Activated T-helper 1 cell treated with anti-CD3 and anti-CD28 coated beads, Interleukin-2, amount 50 U/mL, for 16 hours (primary cell): ENCODE measurements at regions not wholly inside any gene's neighbourhood (a gene's known extent, or its start where the extent isn't known, plus 50 kb on each side); places are given as distances from the start of the nearest gene placed in this dataset.
"Not testable (repeated sequence)": the region's sequence is repeated elsewhere in the genome, so short reads cannot be mapped to it uniquely, and the experiment has no call there.

Source experiments
- DNase-seq, 2 donors: peaks; one replicate each; pipeline ENCODE4 v3.0.0-alpha.2; 2020; ENCODE audit warnings: low read depth in 1 of 2, low spot score in 1 of 2

DNA sequence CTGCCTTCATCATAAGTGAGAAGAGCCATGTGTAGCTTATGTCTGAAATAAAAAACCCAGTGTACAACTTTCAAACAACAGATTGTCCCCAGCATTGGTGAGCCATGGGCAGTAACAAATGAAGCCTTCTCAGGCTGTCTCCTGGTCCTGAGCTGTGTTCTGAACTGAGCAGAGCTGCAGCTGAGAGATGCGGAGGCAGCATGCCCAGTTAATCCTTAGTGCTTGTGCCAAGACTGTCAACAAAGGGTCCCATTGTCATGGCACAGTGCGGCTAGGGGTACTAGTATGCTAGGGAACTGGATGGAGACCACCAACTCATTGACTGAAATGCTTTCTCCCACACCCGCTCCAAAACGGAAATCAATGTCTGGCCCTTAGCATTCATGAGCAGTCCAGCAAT is 154.3 kb downstream of the RMST start:
- no peak for DNase-seq

DNA sequence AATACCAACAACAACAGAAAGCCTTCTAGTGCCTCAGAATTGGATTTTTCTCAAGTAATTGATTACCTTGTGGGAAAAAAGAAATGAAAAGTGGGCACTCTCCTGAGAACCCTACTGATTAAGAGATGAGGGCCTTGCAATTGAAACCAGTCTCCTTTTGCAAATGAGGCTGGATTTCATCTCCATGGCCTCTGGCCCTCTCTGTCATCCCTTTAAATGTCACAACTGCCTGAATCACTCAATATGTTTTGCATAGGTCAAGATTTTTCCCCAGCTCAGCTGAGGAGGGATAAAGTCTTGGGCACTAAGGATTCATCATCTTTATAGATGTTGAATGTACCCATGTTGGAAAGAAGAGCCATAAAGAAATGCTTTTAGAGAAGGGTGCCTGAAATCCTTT is 166.4 kb downstream of the RMST start:
- DNase-seq, result no peak

DNA sequence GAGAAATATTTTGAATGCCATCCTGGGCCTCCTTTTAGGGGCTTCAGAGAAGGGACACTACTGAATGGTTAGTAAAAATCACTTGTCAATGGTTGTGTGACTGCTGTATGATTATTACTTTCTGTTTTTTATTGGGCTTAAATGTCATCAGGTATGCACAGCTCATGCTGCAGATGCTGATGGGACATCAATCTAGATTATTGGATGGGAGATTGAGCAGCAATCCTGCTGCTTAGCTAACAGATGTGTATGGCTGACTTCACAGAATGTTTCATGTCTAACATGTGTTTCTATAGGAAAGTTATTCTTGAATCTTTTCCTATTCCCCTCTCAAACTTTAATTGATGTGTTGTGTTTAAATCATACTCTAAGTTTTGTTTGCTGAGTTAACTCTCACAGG is 166.8 kb downstream of the RMST start:
- DNase-seq, result no peak

DNA sequence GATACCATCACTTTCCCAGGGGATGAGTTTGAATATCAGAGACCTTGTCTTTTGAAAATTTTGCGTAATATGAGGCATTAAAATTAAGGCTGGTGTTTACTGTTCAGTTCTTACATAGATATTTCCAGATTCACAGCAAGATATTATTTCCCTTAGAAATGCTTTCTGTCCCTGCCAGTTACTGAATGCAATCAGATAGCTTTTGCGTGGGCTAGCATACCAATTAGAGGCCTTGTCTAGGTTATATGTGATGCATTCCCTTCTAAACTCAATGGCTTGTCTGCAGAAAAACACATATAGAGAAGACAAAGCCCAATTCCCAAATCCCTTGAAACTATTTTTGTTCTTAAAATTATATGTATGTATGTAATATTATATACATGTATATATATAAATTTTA is 167.8 kb downstream of the RMST start:
- no peak for DNase-seq

- DNase-seq, result no peak
Measured at GRCh38 chr12:97630875-97631274, 168.3 kb downstream of the RMST start.

- no peak for DNase-seq
Measured at GRCh38 chr12:97637770-97638169, 175.2 kb downstream of the RMST start.

DNA sequence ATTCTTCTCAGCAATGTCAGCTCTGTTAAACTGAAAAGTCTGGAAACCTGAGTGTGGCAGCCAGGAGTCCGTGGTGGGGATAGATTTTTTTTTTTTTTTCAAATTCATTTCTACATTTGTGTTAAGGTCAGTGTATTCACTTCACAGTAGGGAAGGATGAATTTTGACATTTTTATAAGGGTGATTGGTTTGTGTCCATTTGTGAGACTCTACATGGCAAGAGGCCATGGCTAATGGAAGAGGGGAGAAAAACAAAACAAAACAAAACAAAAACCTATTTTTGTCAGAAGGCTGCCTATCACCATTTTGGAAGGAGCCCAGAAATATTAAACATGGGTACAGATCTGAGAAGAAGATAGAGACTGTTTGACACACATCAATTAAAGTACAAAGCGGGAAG is 176.1 kb downstream of the RMST start:
- DNase-seq, result no peak

GRCh38 chr12:97639702-97640101 is 177.1 kb downstream of the RMST start:
- DNase-seq, result no peak

GRCh38 chr12:97640826-97641225 is 178.2 kb downstream of the RMST start:
- no peak for DNase-seq

- no peak for DNase-seq
Measured at GRCh38 chr12:97642911-97643310, 180.3 kb downstream of the RMST start.

GRCh38 chr12:97643924-97644323 is 181.3 kb downstream of the RMST start:
- DNase-seq, result no peak

DNA sequence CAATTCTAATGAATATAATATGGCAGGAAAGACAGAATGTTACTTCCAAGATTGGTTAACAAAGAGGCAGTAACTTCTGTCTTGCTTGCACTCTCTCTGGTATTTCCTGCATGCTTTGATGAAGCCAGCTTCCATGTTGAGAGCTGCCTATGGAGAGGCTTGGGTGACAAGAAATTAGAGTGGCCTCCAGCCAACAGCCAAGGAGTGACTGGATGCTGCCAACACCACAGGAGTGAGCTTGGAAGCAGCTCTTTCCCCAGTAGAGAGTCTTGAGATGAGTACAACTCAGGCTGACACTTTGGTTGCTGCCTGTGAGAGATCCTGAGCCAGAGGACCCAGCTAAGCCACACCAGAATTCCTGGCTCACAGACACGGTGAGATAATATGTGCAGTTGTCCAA is 183.1 kb downstream of the RMST start:
- no peak for DNase-seq

DNA sequence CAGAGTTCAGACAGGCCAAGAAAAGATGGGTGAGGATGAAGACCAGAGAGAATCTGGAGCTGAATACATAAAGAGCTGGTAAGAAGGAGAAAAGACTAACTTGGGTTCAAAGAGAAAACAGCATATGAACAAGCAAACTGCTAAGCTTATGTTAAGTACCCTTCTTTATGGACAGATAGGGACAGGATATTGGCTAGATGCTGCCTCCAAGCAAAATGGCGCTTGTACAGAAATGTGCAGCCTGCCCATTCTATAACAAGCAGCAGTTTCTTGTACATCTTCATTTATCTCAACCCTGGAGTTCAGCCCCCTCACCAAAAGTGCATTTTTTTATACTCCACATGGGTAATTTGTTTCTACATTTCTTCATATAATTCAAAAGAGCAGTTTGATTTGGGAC is 184.5 kb downstream of the RMST start:
- DNase-seq, result no peak

GRCh38 chr12:97650242-97650641 is 187.6 kb downstream of the RMST start:
- no peak for DNase-seq

- DNase-seq, result not testable (repeated sequence)
Measured at GRCh38 chr12:97656548-97656947, 193.9 kb downstream of the RMST start.

DNA sequence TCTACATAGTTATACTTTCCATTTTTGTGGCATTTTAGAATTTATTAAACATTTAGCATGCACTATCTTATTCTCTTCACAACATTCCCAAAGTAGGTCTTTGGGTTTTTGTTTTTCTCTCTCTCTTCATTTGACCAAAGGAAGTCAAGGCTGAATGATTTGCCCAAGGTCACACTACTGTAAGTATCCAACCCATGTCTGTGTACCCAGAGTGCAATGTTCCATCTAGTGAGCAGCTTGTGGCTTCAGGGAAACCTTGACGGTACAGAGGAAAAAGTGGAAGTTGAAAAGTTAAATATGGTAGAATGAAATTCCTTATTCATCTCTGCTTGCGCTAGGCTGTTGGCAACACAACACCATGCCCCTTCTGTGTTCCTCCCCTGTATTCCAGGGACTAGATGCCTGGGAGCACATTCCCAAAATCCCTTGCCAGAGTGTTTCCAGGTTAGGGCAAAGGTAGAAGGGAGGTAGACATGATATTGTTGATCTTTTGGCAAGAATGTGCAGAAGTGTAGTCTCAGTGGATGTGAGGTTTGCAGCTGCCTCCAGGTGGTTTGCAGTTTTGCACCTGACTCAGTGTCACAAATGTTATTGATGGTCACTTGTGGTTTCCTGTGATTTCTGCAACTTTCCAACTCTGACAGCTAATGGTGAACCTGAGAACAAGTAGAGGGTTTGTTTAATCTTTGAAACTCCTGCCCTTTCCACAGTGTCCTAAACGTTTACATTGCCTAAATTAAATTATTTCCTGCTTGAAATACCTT is 196.7 kb downstream of the RMST start:
- no peak for DNase-seq

DNA sequence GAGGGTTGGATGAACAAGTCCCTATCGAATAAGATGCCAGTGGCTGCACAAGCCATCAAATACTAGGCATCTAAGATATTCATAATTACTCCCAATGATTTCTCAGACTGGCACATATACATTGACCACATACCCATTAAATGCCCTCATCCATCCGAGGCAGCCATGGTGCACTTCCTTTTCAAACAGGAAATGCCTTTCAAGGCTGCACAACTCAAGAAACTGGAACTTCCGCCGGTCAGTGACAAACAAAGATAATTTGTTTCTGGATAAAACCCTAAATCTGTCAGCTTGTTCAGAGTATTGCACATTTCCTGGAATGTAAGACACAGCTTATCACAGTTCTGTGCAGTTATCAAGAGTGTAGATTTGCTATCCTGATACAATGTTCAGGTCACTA is 203.7 kb downstream of the RMST start:
- DNase-seq, result no peak

- DNase-seq, result no peak
Measured at GRCh38 chr12:97672870-97673269, 210.3 kb downstream of the RMST start.

GRCh38 chr12:97680751-97681150 is 218.1 kb downstream of the RMST start:
- no peak for DNase-seq

DNA sequence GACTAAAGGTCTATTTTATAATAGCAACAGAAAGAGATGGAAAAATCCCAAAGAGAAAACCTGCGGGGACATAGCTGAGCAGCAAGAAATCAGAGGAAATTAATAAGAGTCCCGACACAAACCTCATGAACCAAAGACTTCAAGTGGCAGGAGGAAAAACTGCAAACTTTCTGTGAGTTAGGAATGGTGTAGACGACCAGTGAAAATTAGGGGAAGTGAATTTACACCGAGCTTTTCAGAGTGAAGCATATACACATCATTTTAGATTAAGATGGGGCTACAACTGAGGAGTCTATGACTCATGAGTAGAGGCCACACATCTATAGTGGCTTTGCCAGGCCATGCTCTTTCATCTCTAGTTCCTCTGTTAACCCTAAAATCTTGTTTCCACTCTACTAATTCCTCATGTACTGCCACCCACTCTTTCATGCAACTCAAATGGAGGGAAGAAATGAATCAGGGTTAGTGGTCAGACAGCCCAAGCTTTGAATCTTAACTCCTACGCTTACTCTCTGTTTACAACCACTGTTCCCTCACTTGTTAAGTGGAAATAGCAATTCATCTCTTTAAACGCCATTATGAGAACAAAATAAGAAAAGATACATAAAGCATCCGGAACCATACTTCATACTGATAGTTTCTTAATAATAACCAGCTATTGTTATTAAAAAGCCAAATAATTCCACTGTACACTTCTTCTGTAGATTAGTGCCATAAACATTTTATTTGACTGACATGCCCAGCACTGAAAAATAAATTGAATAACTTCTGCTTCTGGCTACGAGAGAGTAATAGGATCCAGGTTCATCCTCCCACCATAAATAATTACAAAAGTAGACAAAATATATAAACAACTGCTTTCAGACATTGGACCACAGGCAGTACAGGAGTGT is 219.3 kb downstream of the RMST start:
- DNase-seq, result no peak

DNA sequence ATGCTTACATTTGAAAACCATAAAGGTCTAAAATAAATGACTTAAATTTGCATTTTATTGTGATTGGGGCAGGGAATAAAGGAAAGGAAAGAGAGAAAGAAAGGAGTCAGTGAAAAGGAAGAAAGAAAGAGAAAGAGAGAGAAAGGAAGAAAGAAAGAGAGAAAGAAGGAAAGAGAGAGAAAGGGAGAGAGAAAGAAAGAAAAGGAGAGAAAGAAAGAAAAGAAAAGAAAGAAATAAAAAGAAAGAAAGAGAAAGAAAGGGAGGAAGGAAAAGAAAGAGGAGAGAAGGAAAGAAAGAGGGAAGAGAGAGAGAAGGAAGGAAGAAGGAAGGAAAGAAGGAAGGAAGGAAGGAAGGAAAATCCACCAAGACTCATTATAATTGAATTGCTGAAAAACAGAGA is 222.8 kb downstream of the RMST start:
- no peak for DNase-seq

- no peak for DNase-seq
Measured at GRCh38 chr12:97701901-97702300, 239.3 kb downstream of the RMST start.
